HUES48 (cell line): ENCODE measurements at regions not wholly inside any gene's neighbourhood (a gene's known extent, or its start where the extent isn't known, plus 50 kb on each side); places are given as distances from the start of the nearest gene placed in this dataset.

Experiments used
- H3K27ac ChIP-seq: one replicate; pipeline ENCODE4 v1.7.0; 2013; ENCODE audit warnings: low read depth, low read length, inconsistent platforms
- H3K27me3 ChIP-seq: 2 replicates; pipeline ENCODE4 v1.6.1; 2013; ENCODE audit warnings: mild to moderate bottlenecking, low read length; ENCODE audit not compliant: control insufficient read depth, insufficient read depth
- H3K36me3 ChIP-seq: 2 replicates; pipeline ENCODE4 v1.6.1; 2013; ENCODE audit warnings: low read length; ENCODE audit not compliant: control insufficient read depth, insufficient read depth
- H3K4me1 ChIP-seq: 2 replicates; pipeline ENCODE4 v1.6.1; 2013; ENCODE audit warnings: mild to moderate bottlenecking, low read length; ENCODE audit not compliant: control insufficient read depth, insufficient read depth
- H3K4me3 ChIP-seq: 2 replicates; pipeline ENCODE4 v1.5.1; 2013; ENCODE audit warnings: mild to moderate bottlenecking, low read depth, low read length
- H3K9ac ChIP-seq: 2 replicates; pipeline ENCODE4 v1.6.1; 2013; ENCODE audit warnings: mild to moderate bottlenecking, low read depth, low read length, moderate library complexity
- H3K9me3 ChIP-seq: 2 replicates; pipeline ENCODE4 v1.6.1; 2013; ENCODE audit warnings: low read length; ENCODE audit not compliant: control insufficient read depth, insufficient read depth

- Histone ChIP-seq H3K27me3 (peaks cover 33% of the 10 kb centered on the region), H3K4me1 (peaks cover 6% of the 10 kb centered on the region; the same call in 1 of the 2 replicates), H3K9ac (no peak overlapping the region), H3K36me3 (no peaks in the 10 kb centered on the region), H3K4me3 (no peak overlapping the region), H3K9me3 (no peaks in the 10 kb centered on the region), H3K27ac (no peak overlapping the region)
Measured at GRCh38 chr10:44313761-44314165, 71.1 kb downstream of the CXCL12 start.

- peaks cover 6% of the 10 kb centered on the region; the same call in 1 of the 2 replicates for H3K4me1 ChIP-seq
- H3K27ac ChIP-seq: no peak overlapping the region
- no peaks in the 10 kb centered on the region for H3K9me3 ChIP-seq
- no peaks in the 10 kb centered on the region for H3K36me3 ChIP-seq
- H3K9ac ChIP-seq: no peak overlapping the region
- H3K4me3 ChIP-seq: no peak overlapping the region
- H3K27me3 ChIP-seq: peaks cover 33% of the 10 kb centered on the region
Measured at GRCh38 chr10:44312401-44312800, 72.5 kb downstream of the CXCL12 start.

- Histone ChIP-seq H3K27me3 (peaks cover 33% of the 10 kb centered on the region), H3K4me3 (no peak overlapping the region), H3K27ac (no peak overlapping the region), H3K4me1 (peaks cover 6% of the 10 kb centered on the region; the same call in 1 of the 2 replicates), H3K9me3 (no peaks in the 10 kb centered on the region), H3K9ac (no peak overlapping the region), H3K36me3 (no peaks in the 10 kb centered on the region)
Measured at GRCh38 chr10:44311563-44312051, 73.3 kb downstream of the CXCL12 start.

GRCh38 chr10:44310762-44311562, 73.9 kb downstream of the CXCL12 start:
- Histone ChIP-seq H3K27ac (no peak overlapping the region), H3K4me3 (peak overlapping the region; percentile 49), H3K9me3 (no peaks in the 10 kb centered on the region), H3K4me1 (peaks cover 6% of the 10 kb centered on the region; the same call in 1 of the 2 replicates), H3K27me3 (peaks cover 33% of the 10 kb centered on the region), H3K9ac (no peak overlapping the region), H3K36me3 (no peaks in the 10 kb centered on the region)

GRCh38 chr10:44309939-44310761, 74.7 kb downstream of the CXCL12 start:
- no peaks in the 10 kb centered on the region for H3K9me3 ChIP-seq
- peaks cover 6% of the 10 kb centered on the region; the same call in 1 of the 2 replicates for H3K4me1 ChIP-seq
- no peak overlapping the region for H3K27ac ChIP-seq
- H3K36me3 ChIP-seq: no peaks in the 10 kb centered on the region
- peaks cover 33% of the 10 kb centered on the region for H3K27me3 ChIP-seq
- no peak overlapping the region for H3K9ac ChIP-seq
- H3K4me3 ChIP-seq: peak overlapping the region; percentile 49

- H3K9me3 ChIP-seq: 0 out of 2 replicates have a peak, but pooled peaks cover 3% of the 10 kb centered on the region
- peaks cover 6% of the 10 kb centered on the region; the same call in 1 of the 2 replicates for H3K4me1 ChIP-seq
- no peaks in the 10 kb centered on the region for H3K36me3 ChIP-seq
- no peak overlapping the region for H3K4me3 ChIP-seq
- peaks cover 30% of the 10 kb centered on the region for H3K27me3 ChIP-seq
- H3K9ac ChIP-seq: no peak overlapping the region
- no peak overlapping the region for H3K27ac ChIP-seq
Measured at GRCh38 chr10:44309361-44309760, 75.5 kb downstream of the CXCL12 start.

GRCh38 chr10:44308935-44309334, 76.0 kb downstream of the CXCL12 start:
- Histone ChIP-seq H3K4me3 (no peak overlapping the region), H3K9ac (no peak overlapping the region), H3K4me1 (peaks cover 6% of the 10 kb centered on the region; the same call in 1 of the 2 replicates), H3K27ac (no peak overlapping the region), H3K36me3 (no peaks in the 10 kb centered on the region), H3K27me3 (peaks cover 30% of the 10 kb centered on the region), H3K9me3 (peaks cover 7% of the 10 kb centered on the region; the same call in 1 of the 2 replicates)

GRCh38 chr10:44307691-44308090, 77.2 kb downstream of the CXCL12 start:
- H3K27ac ChIP-seq: no peak overlapping the region
- no peak overlapping the region for H3K9ac ChIP-seq
- H3K4me1 ChIP-seq: peaks cover 6% of the 10 kb centered on the region; the same call in 1 of the 2 replicates
- peaks cover 12% of the 10 kb centered on the region; the same call in 1 of the 2 replicates for H3K9me3 ChIP-seq
- no peak overlapping the region for H3K4me3 ChIP-seq
- H3K36me3 ChIP-seq: no peaks in the 10 kb centered on the region
- peaks cover 30% of the 10 kb centered on the region for H3K27me3 ChIP-seq

GRCh38 chr10:44306762-44307161, 78.1 kb downstream of the CXCL12 start:
- Histone ChIP-seq H3K9ac (no peak overlapping the region), H3K27me3 (peaks cover 21% of the 10 kb centered on the region), H3K4me1 (peaks cover 6% of the 10 kb centered on the region; the same call in 1 of the 2 replicates), H3K27ac (no peak overlapping the region), H3K36me3 (no peaks in the 10 kb centered on the region), H3K4me3 (no peak overlapping the region), H3K9me3 (peaks cover 12% of the 10 kb centered on the region; the same call in 1 of the 2 replicates)

- H3K4me1 ChIP-seq: peaks cover 3% of the 10 kb centered on the region; the same call in 1 of the 2 replicates
- H3K9me3 ChIP-seq: peaks cover 12% of the 10 kb centered on the region; the same call in 1 of the 2 replicates
- H3K27ac ChIP-seq: no peak overlapping the region
- H3K27me3 ChIP-seq: peaks cover 16% of the 10 kb centered on the region
- H3K9ac ChIP-seq: no peak overlapping the region
- H3K4me3 ChIP-seq: no peak overlapping the region
- H3K36me3 ChIP-seq: no peaks in the 10 kb centered on the region
Measured at GRCh38 chr10:44306147-44306710, 78.7 kb downstream of the CXCL12 start.
